ENCODE measurements at regions not wholly inside any gene's neighbourhood (a gene's known extent, or its start where the extent isn't known, plus 50 kb on each side); places are given as distances from the start of the nearest gene placed in this dataset.

DNA sequence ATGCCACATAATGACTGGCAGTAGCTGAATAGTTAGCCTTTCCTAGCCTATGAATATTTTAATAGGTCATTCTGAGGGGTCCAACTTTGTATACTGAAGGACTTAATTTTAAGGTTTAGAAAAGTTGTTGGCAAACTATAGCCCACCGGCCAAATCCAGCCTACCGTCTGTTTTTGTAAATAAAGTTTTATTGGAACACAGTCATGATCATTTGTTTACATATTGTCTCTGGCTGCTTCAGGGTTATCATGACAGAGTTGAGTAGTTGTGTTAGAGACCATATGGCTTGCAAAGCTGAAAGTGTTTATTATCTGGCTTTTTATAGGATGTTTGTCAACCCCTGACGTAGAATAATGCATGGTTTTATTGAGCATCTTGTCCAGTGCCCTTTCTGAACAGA is 73.4 kb downstream of the NTMT2 start:
- Histone ChIP-seq H3K27me3 (no peaks in the 10 kb centered on the region), H3K36me3 (no peaks in the 10 kb centered on the region), H3K79me2 (ENCODE audit: low read depth) (no peaks in the 10 kb centered on the region), H4K20me1 (ENCODE audit: low read depth) (no peaks in the 10 kb centered on the region), H3K4me2 (no peak overlapping the region), H3K9ac (no peak overlapping the region), H3K4me1 (no peaks in the 10 kb centered on the region), H3K9me3 (ENCODE audit: low read depth) (no peaks in the 10 kb centered on the region), H3K4me3 (no peak overlapping the region), H3F3A (ENCODE audit: low read depth) (no peaks in the 10 kb centered on the region), H2AFZ (replicated peaks) (no peak overlapping the region), H3K27ac (no peak overlapping the region)
- Mint-ChIP-seq H3K27me3 (ENCODE audit: insufficient read depth, low read depth) (peaks cover 3% of the 10 kb centered on the region), H3K4me3 (no peak overlapping the region), H3K36me3 (no peaks in the 10 kb centered on the region), H3K9me3 (no peaks in the 10 kb centered on the region), H3K4me1 (no peaks in the 10 kb centered on the region), H3K27ac (no peak overlapping the region)
- no peak for DNase-seq (ENCODE audit: low spot score)
- TF ChIP-seq CTCF (IDR thresholded peaks at IDR 0.05) (no peak), EZH2 (IDR thresholded peaks at IDR 0.05) (no peak), EZH2phosphoT487 (IDR thresholded peaks at IDR 0.05) (no peak)

GRCh38 chr1:170221031-170221430 is 75.3 kb downstream of the NTMT2 start:
- no peaks in the 10 kb centered on the region for H3F3A ChIP-seq (ENCODE audit: low read depth)
- Mint-ChIP-seq H3K9me3 (no peaks in the 10 kb centered on the region), H3K27ac (no peak overlapping the region), H3K4me1 (no peaks in the 10 kb centered on the region), H3K36me3 (no peaks in the 10 kb centered on the region), H3K4me3 (no peak overlapping the region), H3K27me3 (ENCODE audit: insufficient read depth, low read depth) (peaks cover 6% of the 10 kb centered on the region)
- H3K27ac ChIP-seq = no peak overlapping the region
- H3K9ac ChIP-seq = no peak overlapping the region
- H3K36me3 ChIP-seq = no peaks in the 10 kb centered on the region
- H3K4me2 ChIP-seq = no peak overlapping the region
- H3K9me3 ChIP-seq (ENCODE audit: low read depth) = no peaks in the 10 kb centered on the region
- H3K79me2 ChIP-seq (ENCODE audit: low read depth) = no peaks in the 10 kb centered on the region
- H4K20me1 ChIP-seq (ENCODE audit: low read depth) = no peaks in the 10 kb centered on the region
- no peak for TF ChIP-seq EZH2phosphoT487 (IDR thresholded peaks at IDR 0.05)
- no peak for TF ChIP-seq EZH2 (IDR thresholded peaks at IDR 0.05)
- TF ChIP-seq CTCF (IDR thresholded peaks at IDR 0.05) = no peak
- H3K4me1 ChIP-seq = no peaks in the 10 kb centered on the region
- H3K27me3 ChIP-seq = no peaks in the 10 kb centered on the region
- no peak for DNase-seq (ENCODE audit: low spot score)
- no peak overlapping the region for H3K4me3 ChIP-seq
- H2AFZ ChIP-seq (replicated peaks) = no peak overlapping the region

- no peaks in the 10 kb centered on the region for H3F3A ChIP-seq (ENCODE audit: low read depth)
- no peaks in the 10 kb centered on the region for H3K36me3 Mint-ChIP-seq
- H3K9me3 ChIP-seq (ENCODE audit: low read depth) = no peaks in the 10 kb centered on the region
- H3K36me3 ChIP-seq = no peaks in the 10 kb centered on the region
- H3K4me2 ChIP-seq = no peak overlapping the region
- no peak overlapping the region for H3K4me3 Mint-ChIP-seq
- H3K9ac ChIP-seq = no peak overlapping the region
- no peak overlapping the region for H3K4me3 ChIP-seq
- no peak overlapping the region for H3K27ac ChIP-seq
- H3K27ac Mint-ChIP-seq = no peak overlapping the region
- H3K4me1 Mint-ChIP-seq = no peaks in the 10 kb centered on the region
- no peak for DNase-seq (ENCODE audit: low spot score)
- H3K9me3 Mint-ChIP-seq = no peaks in the 10 kb centered on the region
- H3K4me1 ChIP-seq = no peaks in the 10 kb centered on the region
- H3K27me3 Mint-ChIP-seq (ENCODE audit: insufficient read depth, low read depth) = peaks cover 6% of the 10 kb centered on the region
- no peaks in the 10 kb centered on the region for H3K27me3 ChIP-seq
- no peaks in the 10 kb centered on the region for H4K20me1 ChIP-seq (ENCODE audit: low read depth)
- TF ChIP-seq EZH2phosphoT487 (IDR thresholded peaks at IDR 0.05) (no peak), EZH2 (IDR thresholded peaks at IDR 0.05) (no peak), CTCF (IDR thresholded peaks at IDR 0.05) (no peak)
- H2AFZ ChIP-seq (replicated peaks) = no peak overlapping the region
- H3K79me2 ChIP-seq (ENCODE audit: low read depth) = no peaks in the 10 kb centered on the region
Observed at GRCh38 chr1:170221495-170221894, 75.7 kb downstream of the NTMT2 start.

- no peaks in the 10 kb centered on the region for H3F3A ChIP-seq (ENCODE audit: low read depth)
- Mint-ChIP-seq H3K9me3 (no peaks in the 10 kb centered on the region), H3K27ac (no peak overlapping the region), H3K36me3 (no peaks in the 10 kb centered on the region), H3K4me3 (no peak overlapping the region), H3K4me1 (no peaks in the 10 kb centered on the region), H3K27me3 (ENCODE audit: insufficient read depth, low read depth) (peaks cover 6% of the 10 kb centered on the region)
- TF ChIP-seq EZH2phosphoT487 (IDR thresholded peaks at IDR 0.05) (no peak), CTCF (IDR thresholded peaks at IDR 0.05) (no peak), EZH2 (IDR thresholded peaks at IDR 0.05) (no peak)
- H4K20me1 ChIP-seq (ENCODE audit: low read depth) = no peaks in the 10 kb centered on the region
- no peak overlapping the region for H3K4me3 ChIP-seq
- H3K4me2 ChIP-seq = no peak overlapping the region
- H3K9ac ChIP-seq = no peak overlapping the region
- H3K9me3 ChIP-seq (ENCODE audit: low read depth) = no peaks in the 10 kb centered on the region
- H3K36me3 ChIP-seq = no peaks in the 10 kb centered on the region
- H3K4me1 ChIP-seq = no peaks in the 10 kb centered on the region
- H3K27me3 ChIP-seq = no peaks in the 10 kb centered on the region
- H2AFZ ChIP-seq (replicated peaks) = no peak overlapping the region
- DNase-seq (ENCODE audit: low spot score) = no peak
- no peak overlapping the region for H3K27ac ChIP-seq
- no peaks in the 10 kb centered on the region for H3K79me2 ChIP-seq (ENCODE audit: low read depth)
Observed at GRCh38 chr1:170224469-170224868, 78.7 kb downstream of the NTMT2 start.
